GM12878 (cell line): ENCODE measurements at regions not wholly inside any gene's neighbourhood (a gene's known extent, or its start where the extent isn't known, plus 50 kb on each side); places are given as distances from the start of the nearest gene placed in this dataset.

ENCODE experiments used
- CTCF ChIP-seq, 3 experiments: IDR thresholded peaks in 2 of 3; conservative IDR thresholded peaks in 1 of 3; 2 replicates each; pipeline ENCODE4 v1.5.1; 2011; ENCODE audit warnings: low read depth in 3 of 3, low read length in 3 of 3, mild to moderate bottlenecking in 3 of 3, control low read depth in 2 of 3, moderate library complexity in 2 of 3, inconsistent platforms in 1 of 3, mixed read lengths in 1 of 3; ENCODE audit not compliant: control insufficient read depth in 2 of 3, insufficient read depth in 1 of 3; ENCODE audit errors: extremely low read depth in 1 of 3
- EZH2 ChIP-seq: IDR thresholded peaks from 2 replicates; pipeline ENCODE4 v1.6.1; 2012; ENCODE audit warnings: low read depth, mild to moderate bottlenecking, control low read depth, inconsistent platforms, low read length, borderline replicate concordance; ENCODE audit not compliant: control insufficient read depth
- GABPA ChIP-seq: IDR thresholded peaks from 2 replicates; pipeline ENCODE4 v1.6.1; 2014; ENCODE audit warnings: antibody characterized with exemption, low read depth, mild to moderate bottlenecking, inconsistent platforms
- NFYA ChIP-seq: IDR thresholded peaks from 2 replicates; pipeline ENCODE4 v1.6.1; 2011; ENCODE audit warnings: low read depth, mild to moderate bottlenecking, low read length, improper control_type of control experiment, borderline replicate concordance
- RCOR1 ChIP-seq: conservative IDR thresholded peaks from 2 replicates; pipeline ENCODE4 v1.6.1; 2012; ENCODE audit warnings: low read depth, low read length, improper control_type of control experiment
- SREBF1 ChIP-seq: IDR thresholded peaks from 2 replicates; pipeline ENCODE4 v1.6.1; 2012; ENCODE audit warnings: mild to moderate bottlenecking, low read length
- TCF12 ChIP-seq: IDR thresholded peaks from 2 replicates; pipeline ENCODE4 v1.6.1; 2011; ENCODE audit warnings: low read depth, mild to moderate bottlenecking, low read length

DNA sequence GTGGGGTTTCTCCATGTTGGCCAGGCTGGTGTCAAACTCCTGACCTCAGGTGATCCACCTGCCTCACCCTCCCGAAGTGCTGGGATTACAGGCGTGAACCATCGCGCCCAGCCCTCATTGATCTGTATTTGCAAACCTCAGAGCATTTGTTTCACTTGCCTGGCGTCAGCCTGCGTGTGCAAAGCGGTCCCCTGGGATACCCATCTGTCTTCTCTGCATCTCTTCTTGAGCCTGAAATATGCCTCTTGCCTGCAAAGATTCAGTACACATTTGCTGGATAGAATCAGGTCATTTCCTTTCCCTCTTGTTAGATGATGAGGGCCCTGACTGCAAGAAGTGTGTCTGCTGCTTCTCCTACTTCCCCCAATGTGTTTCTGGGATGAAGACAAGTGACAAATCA is 1291.0 kb downstream of the TBC1D22A start:
- TF ChIP-seq NFYA (no peak), CTCF (IDR thresholded peaks at IDR 0.05 in 2 of 3, conservative IDR thresholded peaks at IDR 0.05 in 1 of 3; ENCODE audit: control insufficient read depth in 2 of 3, extremely low read depth in 1 of 3, insufficient read depth in 1 of 3, low read depth in 3 of 3, low read length in 3 of 3) (no peak), TCF12 (no peak), SREBF1 (no peak), GABPA (no peak), EZH2 (no peak), RCOR1 (no peak)
